NCI-H1436 (cell line): ENCODE measurements at regions not wholly inside any gene's neighbourhood (a gene's known extent, or its start where the extent isn't known, plus 50 kb on each side); places are given as distances from the start of the nearest gene placed in this dataset.
A peak's percentile ranks its signal among the peaks of the same experiment; 100 is the strongest.

Source experiments
- DNase-seq: peaks from one replicate; lab custom pipeline; 2025; lab: John Stamatoyannopoulos, UW

DNA sequence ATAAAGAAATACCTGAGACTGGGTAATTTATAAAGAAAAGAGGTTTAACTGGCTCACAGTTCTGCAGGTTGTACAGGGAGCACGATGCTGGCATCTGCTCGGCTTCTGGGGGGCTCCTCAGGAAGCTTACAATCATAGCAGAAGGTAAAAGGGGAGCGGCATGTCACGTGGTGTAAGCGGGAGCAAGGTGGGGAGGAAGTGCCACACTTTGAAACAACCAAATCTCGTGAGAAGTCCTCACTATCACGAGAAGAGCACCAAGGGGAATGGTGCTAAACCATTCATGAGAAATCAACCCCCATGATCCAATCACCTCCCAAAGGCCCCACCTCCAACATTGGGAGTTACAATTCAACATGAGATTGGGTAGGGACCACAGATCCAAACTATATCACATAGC, 67.7 kb downstream of the AKR1B1 start:
- DNase-seq = no peak

DNA sequence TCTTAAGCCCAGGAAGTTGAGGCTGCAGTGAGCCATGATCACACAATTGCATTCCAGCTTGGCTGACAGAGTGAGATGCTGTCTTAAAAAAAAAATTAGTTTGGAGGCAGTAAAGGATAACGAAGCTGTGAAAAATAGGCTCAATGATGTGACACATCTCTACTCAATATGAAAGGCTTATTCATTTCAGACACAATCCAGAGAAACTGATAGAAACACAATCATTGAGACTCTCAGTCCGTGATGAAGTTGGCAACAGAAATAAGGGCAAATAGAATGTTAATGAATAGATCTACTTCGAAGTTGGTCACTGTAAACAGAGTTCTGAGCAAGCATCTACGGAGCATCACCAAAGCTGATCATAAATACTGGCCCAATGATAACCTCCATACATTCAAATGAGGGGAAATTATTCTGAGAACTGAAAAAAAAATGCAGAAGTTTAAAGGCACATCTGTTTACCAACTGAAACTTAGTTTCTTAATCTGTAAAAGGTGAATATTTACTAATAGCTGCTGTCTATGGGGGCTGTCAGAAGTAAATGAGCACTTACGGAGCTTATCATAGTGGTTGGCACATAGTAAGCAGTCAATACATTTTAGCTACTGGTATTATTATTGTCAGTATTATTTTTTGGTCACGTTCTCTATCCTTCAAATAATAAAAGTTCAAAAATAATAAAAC, 70.4 kb downstream of the AKR1B1 start:
- DNase-seq = no peak

DNA sequence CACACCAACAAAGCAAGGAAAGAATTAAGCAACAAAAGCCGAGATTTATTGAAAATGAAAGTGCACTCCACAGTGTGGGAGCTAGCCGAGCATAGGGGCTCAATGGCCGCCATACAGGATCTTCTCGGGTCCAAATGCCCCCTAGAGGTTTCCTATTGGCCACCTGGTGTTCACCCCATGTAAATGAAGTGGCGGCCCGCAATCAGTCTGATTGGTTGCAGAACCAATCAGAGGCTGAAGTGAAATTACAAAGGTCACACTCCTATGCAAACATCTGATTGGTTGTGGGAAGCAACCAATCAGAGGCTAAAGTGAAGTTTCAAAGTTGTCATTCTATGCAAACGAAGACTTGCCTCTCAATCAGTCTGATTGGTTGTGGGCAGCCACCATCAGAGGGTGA, 61.8 kb upstream of the SLC35B4 start:
- DNase-seq = no peak

DNA sequence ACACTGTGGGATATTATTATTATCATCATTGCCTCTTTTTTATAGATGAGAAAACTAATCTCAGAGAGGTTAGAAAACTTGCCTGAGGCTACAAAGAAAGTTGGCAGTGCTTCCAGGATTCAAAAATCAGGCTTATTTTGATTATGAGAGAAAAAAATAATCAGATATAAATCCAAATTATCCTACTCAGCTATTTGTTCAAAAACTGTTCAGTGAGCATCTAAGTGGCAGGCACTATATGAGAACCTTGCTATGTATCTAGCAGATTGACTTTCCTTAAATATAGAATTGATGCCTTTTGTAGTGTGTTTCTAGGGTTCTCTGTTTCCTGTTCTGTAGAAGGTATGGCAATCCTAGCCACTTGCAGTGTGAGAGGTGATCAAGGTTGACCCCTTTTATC, 60.0 kb upstream of the SLC35B4 start:
- DNase-seq = no peak

DNA sequence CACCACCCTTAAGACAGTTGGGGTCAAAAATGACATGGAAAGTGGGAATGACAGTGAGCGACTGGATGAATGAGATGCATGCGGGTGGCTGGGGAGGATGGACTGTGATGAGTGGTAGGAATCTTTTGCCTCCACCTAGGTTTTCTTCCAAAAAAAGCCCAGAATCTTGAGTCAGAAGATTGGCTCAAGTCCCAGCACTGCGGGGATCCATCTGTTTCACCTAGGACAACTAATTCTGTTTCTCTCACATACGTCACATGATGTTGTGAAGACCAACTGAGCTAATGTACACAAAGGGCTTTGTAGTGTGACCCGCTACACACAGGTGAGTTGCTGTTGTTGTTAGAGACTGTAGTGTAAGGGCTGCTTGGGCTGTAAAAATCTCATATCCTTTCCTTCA, 58.5 kb upstream of the SLC35B4 start:
- no peak for DNase-seq

DNA sequence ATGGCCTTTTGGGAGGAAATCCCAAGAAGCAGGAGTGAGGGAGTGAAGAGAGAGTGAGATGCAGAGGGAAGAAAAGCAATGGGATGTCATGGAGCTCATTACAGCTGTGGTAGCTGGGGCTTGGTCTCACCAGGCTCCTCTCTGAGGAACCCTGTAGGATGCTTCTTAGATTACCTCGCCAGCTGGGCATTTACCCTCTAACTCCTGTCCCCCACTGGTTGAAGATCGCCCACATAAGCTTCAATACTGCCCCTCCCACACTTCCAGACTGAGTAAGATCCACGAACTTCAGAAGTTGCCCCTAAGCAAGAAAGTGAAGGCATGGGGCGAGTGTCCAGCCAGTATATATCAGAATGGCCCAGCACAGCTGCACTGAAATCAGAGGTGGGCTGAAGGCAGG, 58.1 kb upstream of the SLC35B4 start:
- no peak for DNase-seq

DNA sequence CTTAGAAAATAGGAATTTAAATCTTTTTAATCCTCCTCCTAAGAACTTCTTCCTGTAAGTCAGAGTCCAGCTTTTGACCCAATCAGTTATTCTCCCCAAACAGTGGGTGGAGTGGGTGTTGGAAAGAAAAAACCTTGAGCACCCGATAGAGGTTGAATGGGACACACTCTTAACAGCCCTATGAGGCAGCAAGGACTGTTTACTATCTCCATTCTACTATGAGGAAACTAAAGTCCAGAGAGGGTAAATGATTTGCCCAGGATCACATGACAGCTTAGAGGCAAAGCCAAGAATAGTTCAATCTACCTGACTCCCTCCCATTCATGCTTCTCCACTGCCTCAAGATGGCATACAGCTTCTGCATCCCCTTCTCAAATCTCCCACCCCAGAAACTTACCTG, 57.6 kb upstream of the SLC35B4 start:
- no peak for DNase-seq

DNA sequence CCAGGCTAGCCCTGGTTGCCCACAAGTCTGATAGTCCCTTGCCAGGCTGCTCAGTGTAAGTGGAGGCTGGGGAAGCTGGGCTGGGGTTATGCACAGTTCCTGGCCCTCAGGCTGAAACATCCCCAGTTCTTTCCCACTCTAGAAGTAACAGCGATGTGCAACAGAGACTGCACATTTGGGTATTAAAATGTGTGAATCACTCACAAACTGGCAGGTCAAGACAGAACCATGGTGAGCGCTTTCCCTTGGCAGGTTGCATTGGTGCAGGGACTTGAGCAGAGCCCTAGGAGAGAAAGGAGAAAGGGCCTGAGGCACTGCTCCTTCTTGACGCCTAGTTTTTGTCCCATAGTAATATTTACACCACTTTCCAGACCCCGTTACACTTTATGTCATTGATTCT, 56.1 kb upstream of the SLC35B4 start:
- DNase-seq = no peak

DNA sequence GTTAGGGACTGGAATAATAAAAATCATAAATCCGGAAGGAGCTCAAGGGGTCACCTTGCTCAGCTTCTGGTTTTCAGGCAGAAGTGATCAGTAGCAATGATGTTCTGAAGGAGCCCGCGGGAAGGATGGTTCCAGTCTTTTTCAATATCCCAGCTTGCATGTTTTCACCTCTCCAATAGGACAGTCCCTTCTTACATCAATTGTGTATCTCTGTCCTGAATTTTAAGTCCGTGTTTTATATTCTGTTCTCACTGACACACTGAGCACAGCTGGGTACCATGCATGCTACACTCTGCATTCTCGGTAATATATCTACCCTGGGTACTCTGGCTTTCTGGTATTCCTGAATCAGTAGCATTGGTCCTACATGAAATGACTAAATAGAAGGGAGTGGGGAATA, 55.2 kb upstream of the SLC35B4 start:
- no peak for DNase-seq

DNA sequence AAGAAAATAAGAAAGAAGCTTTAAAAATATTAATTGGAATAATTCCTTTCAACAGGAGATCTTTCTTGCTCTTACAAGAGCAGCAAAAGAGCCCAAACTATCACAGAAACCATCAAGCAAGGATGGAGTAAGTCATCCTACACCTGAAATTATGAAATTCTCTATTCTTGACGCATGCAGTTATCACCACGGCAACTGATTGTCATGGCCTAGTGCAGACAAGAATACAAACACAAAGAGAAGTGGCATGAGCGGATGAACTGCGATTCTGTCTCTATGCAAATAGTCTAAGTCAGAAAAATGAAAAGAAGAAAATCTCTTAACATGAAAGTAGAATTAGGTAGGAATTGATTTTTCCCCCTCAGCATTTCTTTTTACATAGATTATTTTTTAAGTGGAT, 54.8 kb upstream of the SLC35B4 start:
- DNase-seq = peak; percentile 25

DNA sequence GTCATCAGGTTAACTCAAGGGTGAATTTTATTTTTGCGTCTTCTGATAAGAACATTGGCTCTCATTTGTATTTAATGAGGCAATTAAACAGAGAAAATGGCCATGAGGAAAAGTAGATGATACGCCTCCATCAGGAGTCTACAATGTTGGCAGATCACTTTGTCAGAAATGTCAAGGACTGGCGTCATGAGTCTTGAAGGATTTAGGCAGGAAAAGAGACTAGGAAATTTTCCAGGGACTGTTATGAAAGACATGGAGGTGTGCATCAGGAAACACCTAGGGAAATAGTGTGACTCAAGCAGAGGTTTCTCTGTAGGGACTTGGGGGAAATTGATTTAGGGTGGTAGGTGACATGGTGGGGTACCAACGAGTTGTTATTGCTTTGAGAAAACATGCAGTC, 53.4 kb upstream of the SLC35B4 start:
- DNase-seq = no peak

DNA sequence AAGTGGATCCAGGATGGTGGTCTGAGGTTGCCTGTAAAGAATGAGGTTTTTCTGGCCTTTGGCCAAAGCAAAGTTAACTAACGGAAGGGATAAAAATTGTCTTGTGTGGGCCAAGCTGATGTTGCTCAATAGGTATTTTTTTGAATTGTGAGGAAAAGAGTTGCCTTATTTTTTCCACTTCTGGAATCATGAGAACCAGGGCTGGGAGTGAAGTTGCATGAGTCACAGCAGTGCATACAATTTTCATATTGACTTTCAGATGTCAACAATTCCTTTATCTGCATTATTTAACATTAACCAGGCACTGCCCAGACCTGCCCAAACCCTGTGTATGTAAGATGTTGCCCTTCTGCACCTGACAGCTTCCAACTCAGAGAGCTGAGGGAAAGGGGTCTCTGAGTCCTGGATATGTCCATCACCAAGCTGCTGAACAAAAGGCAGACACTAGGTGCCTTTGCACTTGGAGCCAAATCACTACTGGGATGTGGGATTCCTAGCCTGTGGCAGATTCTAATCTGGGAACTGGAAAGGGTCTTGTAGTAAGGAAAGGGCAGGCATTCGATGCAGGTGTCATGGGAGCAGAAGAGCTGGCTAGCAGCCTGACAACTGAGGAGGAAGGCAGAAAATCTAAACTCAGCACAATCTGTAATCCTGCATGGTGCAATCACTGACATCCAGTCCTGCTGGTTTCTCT, 52.3 kb upstream of the SLC35B4 start:
- no peak for DNase-seq

DNA sequence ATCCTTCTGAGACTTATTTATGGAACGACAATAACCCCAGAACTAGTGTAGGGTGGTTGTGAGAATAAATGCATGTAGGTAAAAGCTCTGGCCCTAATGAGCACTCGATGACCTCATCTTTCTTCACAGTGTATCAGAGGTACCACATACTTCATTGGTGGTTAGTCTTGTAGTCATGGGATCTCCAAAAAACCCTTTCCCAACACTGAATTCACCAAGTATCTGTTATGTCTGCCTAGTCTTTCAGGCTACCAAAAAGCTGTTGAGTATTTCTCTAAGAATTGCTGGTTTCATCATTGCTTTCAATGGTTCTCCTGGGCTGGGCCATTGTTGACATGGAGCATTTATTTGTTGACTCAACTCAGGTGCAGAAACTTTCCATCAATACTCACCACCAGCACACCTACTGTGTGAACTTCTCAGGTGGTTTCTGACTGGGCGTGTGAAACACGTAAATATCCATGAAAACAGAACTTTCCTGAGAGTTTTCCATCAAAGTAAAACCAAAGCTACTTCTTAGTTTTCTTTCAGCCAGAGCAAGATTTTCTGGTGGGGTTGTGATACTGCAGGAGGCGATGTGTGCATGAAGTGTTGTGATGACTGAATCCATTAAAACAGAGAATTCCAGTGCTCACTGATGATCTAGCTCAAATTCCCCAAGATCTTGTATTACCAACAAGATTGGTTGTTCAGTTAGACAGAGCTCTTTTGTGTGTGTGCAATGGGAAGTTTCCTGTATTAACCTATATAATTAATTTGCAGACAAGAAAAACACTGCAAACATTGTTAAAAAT, 51.4 kb upstream of the SLC35B4 start:
- DNase-seq = no peak
